GM18498 (cell line): ENCODE measurements at regions not wholly inside any gene's neighbourhood (a gene's known extent, or its start where the extent isn't known, plus 50 kb on each side); places are given as distances from the start of the nearest gene placed in this dataset.

Experiments used
- ATAC-seq: cut with Tn5 transposase; IDR thresholded peaks from one replicate; pipeline ENCODE4 v1.9.1; 2021; ENCODE audit warnings: mild to moderate bottlenecking, moderate library complexity; ENCODE audit not compliant: unreplicated experiment

DNA sequence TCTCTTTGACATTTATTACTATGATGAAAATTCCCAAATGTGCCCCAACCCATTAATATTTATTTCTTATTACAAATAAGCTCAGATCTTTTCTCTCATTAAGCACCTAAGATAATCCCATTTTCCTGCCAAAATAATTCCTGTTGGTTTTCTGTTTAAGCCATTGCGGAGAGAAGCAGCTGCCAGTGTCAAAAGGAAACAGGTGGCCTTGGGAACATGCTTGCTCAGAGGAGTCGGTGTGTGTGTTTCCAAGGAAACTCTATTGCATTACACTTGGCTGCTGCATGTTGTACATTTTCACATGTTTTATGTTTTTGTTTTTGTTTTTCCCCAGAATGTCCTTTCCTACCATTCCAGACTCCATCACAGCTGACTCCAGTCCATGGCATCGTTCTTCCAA is 56.4 kb downstream of the CD24 start:
- ATAC-seq: no peak

DNA sequence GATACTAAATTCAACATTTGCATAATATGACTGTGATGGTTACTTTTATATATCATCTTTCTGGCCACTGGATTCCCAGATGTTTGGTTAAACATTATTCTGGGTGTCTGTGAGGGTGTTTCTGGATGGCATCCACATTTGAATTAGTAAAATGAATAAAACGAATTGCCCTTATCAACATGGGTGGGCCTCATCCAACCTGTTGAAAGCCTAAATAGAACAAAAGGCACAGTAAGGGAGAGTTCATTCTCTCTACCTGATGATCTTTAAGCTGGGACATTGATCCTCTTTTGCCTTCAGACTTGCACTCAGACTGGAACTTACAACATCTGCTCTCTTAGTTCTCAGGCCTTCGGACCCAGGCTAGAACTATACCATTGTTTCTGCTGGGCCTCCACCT is 57.6 kb downstream of the CD24 start:
- ATAC-seq: no peak

GRCh38 chr6:106913676-106914280 is 60.8 kb downstream of the CD24 start:
- ATAC-seq: peak; percentile 86

DNA sequence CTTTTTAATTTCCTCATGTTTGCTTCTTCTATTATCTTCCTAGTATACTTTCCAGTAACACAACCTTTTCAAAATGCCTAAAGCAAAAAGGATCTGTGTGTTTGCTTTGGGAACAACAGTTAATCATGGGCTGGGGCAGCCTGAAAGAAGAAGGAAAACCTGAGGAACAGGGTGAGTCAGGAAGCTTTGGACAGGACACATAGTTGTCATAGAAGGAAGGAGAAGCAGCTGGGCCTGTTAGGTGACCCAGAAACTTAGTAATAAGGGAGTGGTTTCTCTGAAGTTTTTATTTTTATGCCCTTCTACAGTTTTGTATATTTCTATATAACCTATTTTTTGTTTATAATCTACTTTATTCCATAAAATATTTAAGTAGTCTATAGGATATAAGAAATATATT is 61.4 kb downstream of the CD24 start:
- no peak for ATAC-seq

DNA sequence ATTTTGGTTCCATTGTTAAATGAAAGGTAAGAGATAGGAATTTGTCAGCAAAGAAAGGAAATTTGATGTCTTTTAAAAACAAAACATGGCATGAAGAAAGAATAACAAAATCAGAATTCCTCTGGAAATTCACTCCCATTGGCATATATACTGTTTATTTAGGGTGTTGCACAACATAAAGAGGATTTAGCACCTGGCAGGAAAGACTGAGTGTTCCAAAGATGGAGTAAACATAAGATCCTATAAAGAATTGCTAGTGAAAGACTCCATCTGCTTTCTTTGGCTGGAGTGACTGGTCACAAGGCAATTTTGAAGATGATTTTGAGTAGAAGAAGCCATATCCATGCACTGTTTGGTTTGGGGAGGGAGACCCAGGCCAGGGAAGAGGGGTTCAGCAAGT is 62.4 kb downstream of the CD24 start:
- ATAC-seq: no peak

- ATAC-seq: no peak
Observed at GRCh38 chr6:106910999-106911949, 63.3 kb downstream of the CD24 start.

- no peak for ATAC-seq
Observed at GRCh38 chr6:106908386-106908840, 66.1 kb downstream of the CD24 start.

DNA sequence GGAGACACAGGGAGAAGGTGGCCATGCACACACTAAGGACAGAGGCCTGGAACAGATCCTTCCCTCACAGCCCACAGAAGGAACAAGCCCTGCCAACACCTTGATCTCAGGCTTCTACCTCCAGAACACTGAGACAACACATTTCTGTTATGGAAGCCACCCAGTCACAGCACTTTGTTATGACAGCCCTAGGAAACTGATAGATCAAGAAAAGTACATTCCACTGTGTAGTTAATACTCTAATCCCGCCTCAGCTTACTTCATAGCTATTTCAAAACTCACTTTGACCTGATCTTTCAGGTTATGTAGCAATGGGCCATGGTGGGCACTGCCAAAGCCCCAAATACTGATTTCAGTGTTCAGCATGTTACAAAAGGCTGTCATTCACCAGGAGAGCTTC is 66.8 kb downstream of the CD24 start:
- no peak for ATAC-seq

- no peak for ATAC-seq
Observed at GRCh38 chr6:106906232-106906631, 68.3 kb downstream of the CD24 start.

DNA sequence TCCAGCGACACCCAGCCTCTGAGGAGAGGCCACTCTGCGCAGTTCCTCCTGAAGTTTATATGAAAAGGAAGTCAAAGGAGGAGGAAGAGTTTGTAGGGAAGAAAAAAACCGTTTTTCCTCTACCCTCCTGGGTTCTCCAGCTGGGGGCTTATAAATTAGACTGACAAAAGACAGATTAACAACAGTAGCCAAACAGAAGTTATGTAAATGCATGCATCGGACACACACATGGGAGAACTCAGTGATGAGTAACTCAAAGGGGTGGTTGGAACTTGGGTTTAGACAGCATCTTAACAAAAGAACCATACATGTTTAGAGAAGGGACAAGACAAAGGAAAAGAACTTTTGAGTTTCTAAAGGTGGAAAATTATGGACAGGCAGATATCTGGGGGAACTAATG is 71.2 kb downstream of the CD24 start:
- no peak for ATAC-seq

DNA sequence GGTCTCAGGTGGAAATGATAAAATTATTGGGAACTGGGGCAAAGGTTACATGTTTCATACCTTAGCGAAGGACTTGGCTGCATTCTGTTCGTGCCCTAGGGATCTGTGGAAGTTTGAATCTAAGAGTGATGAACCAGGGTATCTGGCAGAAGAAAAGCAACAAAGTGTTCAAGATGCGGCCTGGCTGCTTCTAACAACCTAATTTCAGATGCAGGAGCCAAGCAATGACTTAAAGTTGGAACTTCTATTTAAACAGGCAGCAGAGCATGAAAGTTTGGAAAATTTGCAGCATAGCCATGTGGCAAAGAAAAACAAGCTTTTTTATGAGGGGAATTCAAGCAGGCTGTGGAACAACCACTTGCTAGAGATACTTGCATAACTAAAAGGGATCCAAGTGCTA is 73.5 kb downstream of the CD24 start:
- no peak for ATAC-seq

DNA sequence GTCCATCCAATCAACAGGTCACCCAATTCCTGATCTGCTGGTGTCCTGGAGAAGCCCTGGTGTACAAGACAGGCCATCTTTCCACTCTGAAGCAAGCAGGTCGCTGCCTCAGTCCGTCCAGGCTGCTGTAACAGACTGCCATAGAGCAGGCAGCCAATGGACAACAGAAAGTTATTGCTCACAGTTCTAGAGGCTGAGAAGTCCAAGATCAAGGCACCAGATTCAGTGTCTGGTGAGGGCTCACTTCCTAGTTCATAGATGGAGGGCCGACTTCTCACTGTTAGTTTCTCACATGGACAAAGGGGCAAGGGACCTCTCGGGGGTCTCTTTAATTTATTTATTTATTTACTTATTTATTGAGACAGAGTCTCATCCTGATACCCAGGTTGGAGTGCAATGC is 74.8 kb downstream of the CD24 start:
- no peak for ATAC-seq

DNA sequence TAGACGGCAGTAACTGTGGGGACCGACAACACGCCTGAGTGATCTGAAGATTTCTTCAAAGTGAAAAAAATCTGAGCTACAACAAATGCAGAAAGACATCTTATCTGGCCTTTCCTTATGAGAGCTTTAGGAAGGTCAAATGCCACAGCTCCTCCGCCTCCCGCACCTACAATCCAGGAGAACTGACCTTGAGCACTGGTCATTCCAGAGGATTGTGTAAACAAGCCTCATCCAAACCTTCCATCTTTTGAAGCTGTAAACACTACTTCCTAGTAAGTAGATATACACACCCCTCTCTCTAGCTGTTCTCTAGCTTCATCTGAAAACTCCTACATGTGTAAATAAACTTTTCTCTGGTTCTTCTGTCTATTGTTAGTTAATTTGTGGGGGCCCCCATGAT is 76.9 kb downstream of the CD24 start:
- no peak for ATAC-seq

DNA sequence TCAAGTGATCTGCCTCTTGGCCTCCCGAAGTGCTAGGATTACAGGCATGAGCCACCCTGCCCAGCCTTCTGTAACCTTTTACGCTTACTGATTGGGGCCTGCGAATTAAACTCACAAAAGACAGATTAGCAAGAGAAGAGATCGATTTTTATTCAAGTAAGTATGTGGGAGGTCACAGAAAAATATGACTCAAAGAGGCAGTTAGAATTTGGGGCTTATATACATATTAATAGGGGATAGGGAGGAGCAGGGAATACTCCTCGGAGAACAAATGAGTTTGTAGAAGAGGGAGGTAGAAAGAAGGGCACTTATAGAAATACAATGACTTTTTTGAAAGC is 78.9 kb downstream of the CD24 start:
- ATAC-seq: no peak

- ATAC-seq: no peak
Observed at GRCh38 chr6:106894978-106895702, 79.4 kb downstream of the CD24 start.

- ATAC-seq: no peak
Observed at GRCh38 chr6:106892186-106892585, 82.3 kb downstream of the CD24 start.

DNA sequence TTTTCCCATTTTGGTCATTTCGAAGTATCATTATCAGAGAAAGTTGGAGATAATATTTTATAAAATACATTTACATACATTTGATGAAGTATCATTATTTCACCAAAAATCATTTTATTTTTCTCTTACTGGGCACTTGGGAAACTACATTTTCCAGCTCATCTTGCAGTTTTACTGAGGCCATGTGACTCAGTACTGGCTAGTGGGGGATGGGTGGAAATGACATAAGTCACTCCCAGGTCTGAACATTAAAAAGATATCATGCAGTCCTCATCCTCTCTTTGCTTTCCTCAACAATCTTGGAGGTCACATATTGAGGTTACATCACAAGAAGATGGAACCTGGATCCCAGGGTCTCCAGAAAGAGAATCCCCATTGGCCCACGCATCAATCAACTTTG is 84.1 kb downstream of the CD24 start:
- no peak for ATAC-seq

DNA sequence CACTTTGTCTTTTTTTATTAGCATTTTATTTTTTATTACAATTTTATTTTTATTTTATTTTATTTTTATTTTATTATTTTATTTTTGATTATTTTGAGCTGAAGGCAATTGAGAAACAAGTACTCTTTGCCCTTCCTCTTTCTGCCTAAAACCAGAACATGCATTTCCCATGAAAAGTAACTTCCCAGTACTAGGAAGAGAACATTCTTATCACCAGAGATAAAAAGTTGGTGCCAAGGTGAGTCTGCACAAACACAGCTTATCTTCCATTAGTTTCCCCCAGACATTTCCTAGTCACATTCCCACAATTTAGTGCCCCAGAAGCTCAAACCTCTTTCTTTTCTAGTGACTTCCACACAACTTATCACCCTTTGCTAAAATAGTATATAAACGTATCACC is 84.8 kb downstream of the CD24 start:
- ATAC-seq: no peak

GRCh38 chr6:106886922-106887797 is 87.4 kb downstream of the CD24 start:
- ATAC-seq: no peak

DNA sequence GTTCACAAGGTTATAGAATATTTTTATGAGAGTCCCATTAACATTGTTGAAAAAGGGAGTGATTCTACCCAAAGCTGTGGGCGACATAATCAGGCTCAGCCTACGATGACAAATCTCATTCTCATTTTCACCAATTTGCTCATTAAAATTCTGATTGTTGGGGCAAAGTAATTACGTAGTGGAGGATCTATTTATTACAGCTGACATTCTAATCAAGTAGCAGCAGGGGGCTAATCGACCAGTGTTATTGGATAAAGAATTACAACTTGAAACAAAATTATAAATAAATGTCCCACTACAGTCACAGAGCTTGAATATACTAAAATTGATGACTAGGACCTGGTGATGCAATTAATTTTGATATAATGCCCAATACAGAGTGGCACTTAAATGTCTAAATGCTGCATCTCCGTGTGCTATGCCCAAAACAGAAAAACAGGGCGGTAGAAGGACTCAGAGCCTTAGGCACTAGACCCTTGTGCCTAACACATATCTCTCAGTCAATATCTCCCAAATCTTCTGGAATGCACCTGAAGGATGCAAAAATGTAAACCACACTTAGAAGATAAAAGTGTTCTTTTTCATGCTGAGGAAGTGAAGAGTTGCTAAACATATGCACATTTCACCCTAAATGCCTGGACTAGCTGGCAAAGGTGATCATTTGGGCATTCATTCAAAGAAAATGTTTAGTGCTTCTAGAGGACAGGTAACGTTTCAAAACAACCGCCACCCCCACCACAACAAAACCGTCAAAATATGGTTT is 88.3 kb downstream of the CD24 start:
- no peak for ATAC-seq
